GM18861 (cell line): ENCODE measurements at regions not wholly inside any gene's neighbourhood (a gene's known extent, or its start where the extent isn't known, plus 50 kb on each side); places are given as distances from the start of the nearest gene placed in this dataset.

Source experiments
- ATAC-seq: cut with Tn5 transposase; IDR thresholded peaks from one replicate; pipeline ENCODE4 v1.9.1; 2021; ENCODE audit not compliant: unreplicated experiment

- ATAC-seq, result no peak
Measured at GRCh38 chr9:81532251-81532650, 157.1 kb downstream of the TLE1 start.

GRCh38 chr9:81531511-81531910 is 157.8 kb downstream of the TLE1 start:
- ATAC-seq, result no peak

- no peak for ATAC-seq
Measured at GRCh38 chr9:81530846-81531245, 158.5 kb downstream of the TLE1 start.

- no peak for ATAC-seq
Measured at GRCh38 chr9:81530310-81530810, 159.0 kb downstream of the TLE1 start.

GRCh38 chr9:81529556-81530193 is 159.7 kb downstream of the TLE1 start:
- ATAC-seq, result no peak

- ATAC-seq, result no peak
Measured at GRCh38 chr9:81526587-81526986, 162.8 kb downstream of the TLE1 start.

- no peak for ATAC-seq
Measured at GRCh38 chr9:81522716-81523551, 166.4 kb downstream of the TLE1 start.

GRCh38 chr9:81521892-81522291 is 167.5 kb downstream of the TLE1 start:
- no peak for ATAC-seq

GRCh38 chr9:81519816-81520495 is 169.4 kb downstream of the TLE1 start:
- no peak for ATAC-seq

- no peak for ATAC-seq
Measured at GRCh38 chr9:81517954-81518353, 171.4 kb downstream of the TLE1 start.

GRCh38 chr9:81513059-81513458 is 176.3 kb downstream of the TLE1 start:
- ATAC-seq, result no peak

GRCh38 chr9:81512641-81513040 is 176.7 kb downstream of the TLE1 start:
- no peak for ATAC-seq

- ATAC-seq, result no peak
Measured at GRCh38 chr9:81508476-81508875, 180.9 kb downstream of the TLE1 start.

- no peak for ATAC-seq
Measured at GRCh38 chr9:81506941-81507864, 182.1 kb downstream of the TLE1 start.

GRCh38 chr9:81499594-81499993 is 189.8 kb downstream of the TLE1 start:
- no peak for ATAC-seq

- ATAC-seq, result no peak
Measured at GRCh38 chr9:81499021-81499454, 190.3 kb downstream of the TLE1 start.

- ATAC-seq, result no peak
Measured at GRCh38 chr9:81498576-81498975, 190.8 kb downstream of the TLE1 start.

- no peak for ATAC-seq
Measured at GRCh38 chr9:81497091-81497490, 192.3 kb downstream of the TLE1 start.

GRCh38 chr9:81492710-81493447 is 196.5 kb downstream of the TLE1 start:
- ATAC-seq, result no peak
